ENCODE measurements at regions not wholly inside any gene's neighbourhood (a gene's known extent, or its start where the extent isn't known, plus 50 kb on each side); places are given as distances from the start of the nearest gene placed in this dataset.

GRCh38 chr6:37078814-37079213 is 73.4 kb downstream of the FGD2 start:
- CTCF ChIA-PET: no interaction called here

DNA sequence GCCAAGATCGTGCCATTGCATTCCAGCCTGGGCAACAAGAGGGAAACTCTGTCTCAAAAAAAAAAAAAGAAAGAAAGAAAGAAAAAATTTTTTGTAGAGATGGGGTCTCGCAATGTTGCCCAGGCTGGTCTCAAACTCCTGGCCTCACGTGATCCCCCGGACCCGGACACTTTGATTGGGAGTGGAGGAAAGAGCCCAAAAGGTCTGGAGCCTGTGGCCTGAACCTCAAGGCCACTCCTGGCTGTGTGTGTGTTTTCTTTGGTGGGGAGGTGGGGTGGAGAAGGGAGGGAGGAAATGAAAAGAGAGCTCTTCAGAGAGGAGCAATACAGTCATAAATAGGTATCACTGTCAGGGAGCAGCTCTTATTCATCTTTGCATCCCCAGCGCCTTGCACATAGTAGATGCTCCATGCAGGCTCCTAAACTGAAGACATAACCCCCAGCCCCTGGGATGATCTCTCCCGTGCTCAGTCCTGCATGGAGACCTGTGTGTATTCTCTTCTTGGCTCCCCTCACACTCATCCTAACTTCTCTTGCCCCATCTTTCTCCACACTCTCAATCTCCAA is 75.7 kb downstream of the FGD2 start:
- H3K4me3 ChIP-seq: no peak overlapping the region
- H3K27me3 ChIP-seq (ENCODE audit: insufficient read depth, low read depth): no peaks in the 10 kb centered on the region
- H3F3A ChIP-seq (ENCODE audit: insufficient read depth, low read depth): peaks cover 12% of the 10 kb centered on the region
- no peak overlapping the region for H3K27ac ChIP-seq
- no peaks in the 10 kb centered on the region for H4K20me1 ChIP-seq (ENCODE audit: insufficient read depth)
- no peak overlapping the region for H2AFZ ChIP-seq
- BruUV-seq (replicated peaks): no TSS peak
- ChIA-PET POLR2A (ENCODE audit: unreplicated experiment) (no interaction called here), CTCF (interaction anchor here (0.5 kb wide), 1 partner anchor 59 kb away, joined by 4 read pairs; no protein-coding TSS in a partner anchor)
- no peaks in the 10 kb centered on the region for H3K9me3 ChIP-seq (ENCODE audit: insufficient read depth, low read depth)
- no peak for TF ChIP-seq EZH2 (IDR thresholded peaks at IDR 0.05; ENCODE audit: low read depth)
- TF ChIP-seq, protein P1, sequence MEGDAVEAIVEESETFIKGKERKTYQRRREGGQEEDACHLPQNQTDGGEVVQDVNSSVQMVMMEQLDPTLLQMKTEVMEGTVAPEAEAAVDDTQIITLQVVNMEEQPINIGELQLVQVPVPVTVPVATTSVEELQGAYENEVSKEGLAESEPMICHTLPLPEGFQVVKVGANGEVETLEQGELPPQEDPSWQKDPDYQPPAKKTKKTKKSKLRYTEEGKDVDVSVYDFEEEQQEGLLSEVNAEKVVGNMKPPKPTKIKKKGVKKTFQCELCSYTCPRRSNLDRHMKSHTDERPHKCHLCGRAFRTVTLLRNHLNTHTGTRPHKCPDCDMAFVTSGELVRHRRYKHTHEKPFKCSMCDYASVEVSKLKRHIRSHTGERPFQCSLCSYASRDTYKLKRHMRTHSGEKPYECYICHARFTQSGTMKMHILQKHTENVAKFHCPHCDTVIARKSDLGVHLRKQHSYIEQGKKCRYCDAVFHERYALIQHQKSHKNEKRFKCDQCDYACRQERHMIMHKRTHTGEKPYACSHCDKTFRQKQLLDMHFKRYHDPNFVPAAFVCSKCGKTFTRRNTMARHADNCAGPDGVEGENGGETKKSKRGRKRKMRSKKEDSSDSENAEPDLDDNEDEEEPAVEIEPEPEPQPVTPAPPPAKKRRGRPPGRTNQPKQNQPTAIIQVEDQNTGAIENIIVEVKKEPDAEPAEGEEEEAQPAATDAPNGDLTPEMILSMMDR (conservative IDR thresholded peaks at IDR 0.05): no peak
- no peaks in the 10 kb centered on the region for H3K79me2 ChIP-seq (ENCODE audit: low read depth)
- no peak overlapping the region for H3K4me2 ChIP-seq
- DNase-seq: no peak
- intact Hi-C loops (cut with micrococcal nuclease; ENCODE audit: unreplicated experiment): no loop called here
- peaks cover 18% of the 10 kb centered on the region for H3K4me1 ChIP-seq (replicated peaks; ENCODE audit: insufficient read depth)
- no peaks in the 10 kb centered on the region for H3K36me3 ChIP-seq (ENCODE audit: low read depth)
- H3K9me2 ChIP-seq (ENCODE audit: insufficient read depth): no peaks in the 10 kb centered on the region

More at GRCh38 chr6:37078814-37079213, 73.4 kb downstream of the FGD2 start:
- Histone ChIP-seq H3K27me3 (ENCODE audit: insufficient read depth, low read depth) (no peaks in the 10 kb centered on the region), H3K4me1 (replicated peaks; ENCODE audit: insufficient read depth) (peaks cover 23% of the 10 kb centered on the region), H3K79me2 (ENCODE audit: low read depth) (no peaks in the 10 kb centered on the region), H4K20me1 (ENCODE audit: insufficient read depth) (no peaks in the 10 kb centered on the region), H3K27ac (no peak overlapping the region), H3F3A (ENCODE audit: insufficient read depth, low read depth) (peaks cover 5% of the 10 kb centered on the region; the same call in 1 of the 2 replicates), H3K4me3 (no peak overlapping the region), H3K9me3 (ENCODE audit: insufficient read depth, low read depth) (no peaks in the 10 kb centered on the region), H2AFZ (no peak overlapping the region), H3K36me3 (ENCODE audit: low read depth) (no peaks in the 10 kb centered on the region), H3K4me2 (no peak overlapping the region), H3K9me2 (ENCODE audit: insufficient read depth) (no peaks in the 10 kb centered on the region)
- POLR2A ChIA-PET (ENCODE audit: unreplicated experiment): no interaction called here
- intact Hi-C loops (cut with micrococcal nuclease; ENCODE audit: unreplicated experiment): no loop called here
- TF ChIP-seq, protein P1 (conservative IDR thresholded peaks at IDR 0.05): no peak
- TF ChIP-seq EZH2 (IDR thresholded peaks at IDR 0.05; ENCODE audit: low read depth): no peak
- no peak for DNase-seq
- no TSS peak for BruUV-seq (replicated peaks)

- TF ChIP-seq, protein P1 (conservative IDR thresholded peaks at IDR 0.05): no peak
- TF ChIP-seq EZH2 (IDR thresholded peaks at IDR 0.05; ENCODE audit: low read depth): no peak
- Histone ChIP-seq H3K27ac (no peak overlapping the region), H3K27me3 (ENCODE audit: insufficient read depth, low read depth) (no peaks in the 10 kb centered on the region), H3K79me2 (ENCODE audit: low read depth) (no peaks in the 10 kb centered on the region), H3K4me3 (no peak overlapping the region), H3K4me2 (no peak overlapping the region), H3K9me2 (ENCODE audit: insufficient read depth) (no peaks in the 10 kb centered on the region), H2AFZ (no peak overlapping the region), H3K36me3 (ENCODE audit: low read depth) (no peaks in the 10 kb centered on the region), H3F3A (ENCODE audit: insufficient read depth, low read depth) (peaks cover 16% of the 10 kb centered on the region), H3K9me3 (ENCODE audit: insufficient read depth, low read depth) (no peaks in the 10 kb centered on the region), H3K4me1 (replicated peaks; ENCODE audit: insufficient read depth) (peaks cover 18% of the 10 kb centered on the region), H4K20me1 (ENCODE audit: insufficient read depth) (no peaks in the 10 kb centered on the region)
- no peak for DNase-seq
- CTCF ChIA-PET: no interaction called here
- intact Hi-C loops (cut with micrococcal nuclease; ENCODE audit: unreplicated experiment): no loop called here
- POLR2A ChIA-PET (ENCODE audit: unreplicated experiment): interaction anchor here (0.7 kb wide), 1 partner anchor 32 kb away, joined by 3 read pairs; no protein-coding TSS in a partner anchor
- BruUV-seq (replicated peaks): no TSS peak
Observed at GRCh38 chr6:37082390-37083130, 77.1 kb downstream of the FGD2 start.

All from PC-9 (cell line).